Lower lobe of right lung (tissue), 2 donors: ENCODE measurements at regions not wholly inside any gene's neighbourhood (a gene's known extent, or its start where the extent isn't known, plus 50 kb on each side); places are given as distances from the start of the nearest gene placed in this dataset.

Source experiments
- ATAC-seq, 2 donors: fragments of 200-7000 bp; cut with Tn5 transposase; one replicate each; pipeline ENCODE4 v1.9.1; 2020 to 2022; ENCODE audit warnings: mild to moderate bottlenecking in 2 of 2, moderate library complexity in 2 of 2
- DNase-seq: peaks from one replicate; pipeline ENCODE4 v3.0.0-alpha.2; 2020
- H3K27ac ChIP-seq: fragments of 200-600 bp; one replicate; pipeline ENCODE4 v1.8.0; 2022
- H3K27me3 ChIP-seq: fragments of 200-600 bp; one replicate; pipeline ENCODE4 v1.8.0; 2022; ENCODE audit warnings: low read depth
- H3K36me3 ChIP-seq: fragments of 200-600 bp; one replicate; pipeline ENCODE4 v1.8.0; 2022; ENCODE audit warnings: mild to moderate bottlenecking
- H3K4me1 ChIP-seq: fragments of 200-600 bp; one replicate; pipeline ENCODE4 v1.8.0; 2022
- H3K4me3 ChIP-seq: fragments of 200-600 bp; one replicate; pipeline ENCODE4 v1.8.0; 2022; ENCODE audit warnings: mild to moderate bottlenecking
- H3K9me3 ChIP-seq: fragments of 200-600 bp; one replicate; pipeline ENCODE4 v1.8.0; 2022
- CTCF ChIP-seq: fragments of 200-600 bp; IDR thresholded peaks from one replicate; pipeline ENCODE4 v1.8.0; 2022; ENCODE audit warnings: antibody characterized with exemption, mild to moderate bottlenecking
- intact Hi-C: fragments of 100-400 bp; cut with DNase I; formaldehyde crosslinking; loops from one replicate; pipeline ENCODE4 v1.11.0; 2022
- donor health status: DM: no; HTN: yes; CAD: no; lungs with severe emphysema.

DNA sequence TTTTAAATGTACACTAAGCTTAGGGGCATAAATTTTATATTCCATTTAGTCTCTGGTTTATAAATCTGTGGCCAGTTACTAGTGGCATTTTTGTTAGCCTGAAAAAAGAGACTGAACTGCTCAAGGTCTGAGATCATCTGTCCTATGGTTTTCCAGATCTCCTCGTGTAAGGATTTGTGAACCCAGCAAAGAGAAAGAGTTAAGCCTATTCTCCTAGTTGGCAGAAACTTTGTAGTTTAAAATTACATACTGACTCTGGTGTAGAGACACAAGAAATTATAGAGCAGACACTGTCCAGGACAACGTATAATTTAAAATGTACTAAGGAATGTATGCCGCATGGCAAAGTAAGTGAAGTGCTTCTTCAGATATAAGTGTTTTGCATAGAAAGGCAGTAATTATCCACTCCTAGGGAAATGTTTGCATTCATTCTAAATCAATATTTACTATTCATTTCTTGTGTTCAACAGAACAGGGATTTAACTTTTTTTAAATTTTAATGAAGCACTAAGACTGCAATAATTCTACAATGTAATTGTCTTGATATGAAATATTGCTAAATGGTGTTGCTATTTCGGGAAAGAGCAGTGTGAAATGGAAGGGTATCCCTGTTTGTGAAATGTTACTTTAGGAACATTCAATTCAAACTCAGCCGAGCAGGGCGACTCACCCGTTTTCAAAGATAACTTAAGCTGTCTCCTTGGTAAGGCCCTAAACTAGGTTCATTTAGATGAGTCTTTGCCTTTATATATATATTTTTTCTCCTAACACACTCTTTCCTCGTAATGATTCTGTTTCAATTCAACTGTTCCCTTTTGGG lies 508.4 kb upstream of the ZEB2 start:
- no peak for ATAC-seq
- TF ChIP-seq CTCF, result no peak
- Histone ChIP-seq H3K27ac (no peak overlapping the region), H3K4me1 (no peaks in the 10 kb centered on the region), H3K9me3 (no peaks in the 10 kb centered on the region), H3K4me3 (no peak overlapping the region), H3K27me3 (no peaks in the 10 kb centered on the region), H3K36me3 (no peaks in the 10 kb centered on the region)
- DNase-seq, result no peak
- intact Hi-C loops, result no loop called here

DNA sequence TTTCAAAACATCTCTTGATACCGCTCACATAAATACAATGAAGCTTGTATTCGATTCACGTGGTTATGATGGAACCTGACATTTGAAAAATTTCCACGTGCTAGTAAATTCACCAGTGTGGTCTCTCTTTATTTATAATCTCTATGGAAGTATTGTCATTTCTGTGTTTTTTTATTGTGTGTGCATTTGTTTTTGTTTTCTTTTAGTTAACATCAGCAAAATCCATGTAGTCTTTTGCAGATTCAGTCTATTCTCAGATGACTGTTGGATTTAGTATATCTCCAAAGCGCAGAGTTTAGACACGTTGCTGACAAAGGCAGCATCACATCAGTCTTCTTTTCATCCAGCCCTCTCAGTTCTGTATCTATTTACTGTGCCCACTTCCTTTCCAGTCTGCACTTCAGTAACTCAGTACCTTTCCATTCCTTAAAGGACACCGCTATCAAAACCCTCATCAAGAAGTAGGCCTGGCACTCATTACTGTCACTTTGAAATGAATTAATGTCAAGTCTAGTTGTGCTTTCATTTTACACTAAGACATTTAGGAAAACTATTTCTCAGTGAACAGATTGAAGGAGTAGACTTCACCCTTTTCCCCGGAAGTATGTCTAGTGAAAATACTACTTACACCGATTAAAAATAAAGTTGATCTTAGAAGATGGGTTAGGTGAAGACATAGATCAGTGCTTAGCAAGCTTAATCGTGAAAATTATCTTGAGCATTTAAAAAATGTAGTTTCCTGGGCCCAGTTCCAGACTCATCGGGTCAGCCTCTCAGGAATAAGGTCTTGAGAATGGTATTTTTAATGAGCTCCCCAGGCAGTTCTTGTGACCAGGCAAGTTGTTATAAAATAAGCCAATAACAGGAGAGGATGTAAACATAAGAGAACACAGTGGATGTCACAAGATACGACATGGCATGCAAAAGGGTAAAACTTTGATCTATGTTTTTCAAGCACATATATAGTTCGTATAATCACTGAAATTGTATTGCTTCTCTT lies 506.8 kb upstream of the ZEB2 start:
- H3K27ac ChIP-seq, result no peak overlapping the region
- no peak for ATAC-seq

DNA sequence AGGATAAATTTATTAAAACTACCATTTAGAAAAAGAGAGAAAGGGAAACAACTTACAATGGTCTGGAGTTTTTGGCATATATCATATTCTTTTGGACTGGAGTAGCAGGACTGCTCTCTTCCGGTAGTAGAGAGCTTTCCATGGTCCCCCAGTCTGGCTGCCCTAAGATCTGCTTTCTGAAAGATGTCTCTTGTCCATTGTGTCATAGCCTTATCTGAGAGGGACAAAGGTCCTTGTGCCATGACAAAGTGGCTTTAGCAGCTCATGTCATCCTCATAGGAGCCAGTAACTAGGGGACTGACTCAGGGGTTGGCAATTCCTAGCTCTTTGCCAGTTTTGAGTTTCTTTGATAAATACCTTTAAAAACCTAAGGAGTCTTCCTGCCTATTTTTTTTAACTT lies 505.5 kb upstream of the ZEB2 start:
- Histone ChIP-seq H3K27ac (no peak overlapping the region), H3K4me1 (no peaks in the 10 kb centered on the region), H3K27me3 (no peaks in the 10 kb centered on the region), H3K36me3 (no peaks in the 10 kb centered on the region), H3K4me3 (no peak overlapping the region), H3K9me3 (no peaks in the 10 kb centered on the region)
- no peak for ATAC-seq
- intact Hi-C loops, result no loop called here
- no peak for TF ChIP-seq CTCF
- no peak for DNase-seq

More for the DNA sequence above, 506.8 kb upstream of the ZEB2 start:
- intact Hi-C loops, result no loop called here
- DNase-seq, result no peak
- H3K4me3 ChIP-seq, result no peak overlapping the region
- no peaks in the 10 kb centered on the region for H3K4me1 ChIP-seq
- no peaks in the 10 kb centered on the region for H3K27me3 ChIP-seq
- H3K9me3 ChIP-seq, result no peaks in the 10 kb centered on the region
- no peaks in the 10 kb centered on the region for H3K36me3 ChIP-seq
- TF ChIP-seq CTCF, result no peak

- Histone ChIP-seq H3K36me3 (no peaks in the 10 kb centered on the region), H3K27me3 (no peaks in the 10 kb centered on the region), H3K4me1 (no peaks in the 10 kb centered on the region), H3K9me3 (no peaks in the 10 kb centered on the region), H3K4me3 (no peak overlapping the region), H3K27ac (no peak overlapping the region)
- intact Hi-C loops, result no loop called here
- DNase-seq (no peak), ATAC-seq (no peak)
- TF ChIP-seq CTCF, result no peak
These were observed 503.5 kb upstream of the ZEB2 start for GRCh38 chr2:145023334-145023934.

DNA sequence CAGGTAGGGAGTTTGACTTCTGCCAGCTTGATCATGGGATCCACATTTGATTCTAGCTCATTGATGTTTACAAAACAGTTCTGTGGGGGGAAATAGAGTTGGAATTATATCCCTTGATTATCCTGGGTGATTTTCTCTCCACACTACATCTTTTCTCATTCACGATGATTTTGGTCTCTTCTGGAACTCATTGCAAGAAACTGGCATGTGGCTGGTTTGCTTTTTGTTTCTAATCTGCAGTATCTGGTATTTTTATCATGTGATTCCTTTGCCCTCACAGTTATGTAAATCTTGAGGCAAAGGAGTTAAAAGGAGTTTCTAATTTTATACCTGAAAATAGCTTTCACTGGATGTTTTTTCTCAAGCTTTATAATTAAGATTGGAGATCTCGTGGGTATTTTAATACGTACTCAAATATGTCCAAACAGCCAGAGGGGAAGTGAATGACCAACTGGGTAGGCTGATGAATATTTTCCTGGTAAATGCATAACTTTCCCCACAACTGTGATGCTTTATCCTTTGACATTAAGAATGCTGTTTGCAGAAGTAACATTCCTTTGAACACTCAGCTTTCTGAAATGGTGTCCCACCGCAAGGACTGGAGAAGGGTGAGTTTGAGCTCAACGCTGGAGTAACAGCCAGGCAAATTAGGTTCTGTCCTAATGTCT lies 502.9 kb upstream of the ZEB2 start:
- ATAC-seq (no peak), DNase-seq (no peak)
- H3K4me1 ChIP-seq, result no peaks in the 10 kb centered on the region
- intact Hi-C loops, result no loop called here
- H3K27me3 ChIP-seq, result no peaks in the 10 kb centered on the region
- no peaks in the 10 kb centered on the region for H3K36me3 ChIP-seq
- H3K27ac ChIP-seq, result no peak overlapping the region
- TF ChIP-seq CTCF, result no peak
- no peak overlapping the region for H3K4me3 ChIP-seq
- no peaks in the 10 kb centered on the region for H3K9me3 ChIP-seq
